BJ (cell line): ENCODE measurements at regions not wholly inside any gene's neighbourhood (a gene's known extent, or its start where the extent isn't known, plus 50 kb on each side); places are given as distances from the start of the nearest gene placed in this dataset.

Experiments
- CTCF ChIA-PET: fragments of 350-600 bp; formaldehyde crosslinking; extraction: SDS; loops from one replicate; lab custom pipeline; 2021; ENCODE audit warnings: antibody characterized with exemption, inconsistent platforms; lab: Yijun Ruan, JAX
- POLR2A ChIA-PET: fragments of 300-600 bp; sonication (Branson Sonifier 250); formaldehyde crosslinking; extraction: SDS; loops from one replicate; lab custom pipeline; 2021; ENCODE audit warnings: antibody characterized with exemption; lab: Charles Lee
- DNase-seq: peaks from one replicate; pipeline ENCODE4 v3.0.0-alpha.2; 2011; ENCODE audit warnings: low read depth
- H3K27me3 ChIP-seq: 2 replicates; pipeline ENCODE4 v1.6.0; 2011; ENCODE audit warnings: low read length; ENCODE audit not compliant: control insufficient read depth, insufficient read depth
- H3K36me3 ChIP-seq: 2 replicates; pipeline ENCODE4 v1.5.1; 2011; ENCODE audit warnings: low read length; ENCODE audit not compliant: control insufficient read depth, insufficient read depth
- H3K4me3 ChIP-seq: 2 replicates; pipeline ENCODE4 v1.5.1; 2011; ENCODE audit warnings: low read depth, mild to moderate bottlenecking, control low read depth, low read length
- CTCF ChIP-seq: IDR thresholded peaks from 2 replicates; pipeline ENCODE4 v1.5.1; 2011; ENCODE audit warnings: low read depth, mild to moderate bottlenecking, control low read depth, inconsistent platforms, low read length, moderate library complexity; ENCODE audit not compliant: insufficient read depth

GRCh38 chr21:38145104-38145503 is 111.7 kb upstream of the KCNJ15 start:
- POLR2A ChIA-PET: no interaction called here
- H3K4me3 ChIP-seq: no peak overlapping the region
- H3K36me3 ChIP-seq: no peaks in the 10 kb centered on the region
- no peak for TF ChIP-seq CTCF
- CTCF ChIA-PET: no interaction called here
- no peaks in the 10 kb centered on the region for H3K27me3 ChIP-seq
- DNase-seq: no peak

- no peak for DNase-seq
- TF ChIP-seq CTCF: no peak
Measured at GRCh38 chr21:38147391-38147790, 109.4 kb upstream of the KCNJ15 start.

GRCh38 chr21:38148046-38148445 is 108.7 kb upstream of the KCNJ15 start:
- no peak for DNase-seq
- H3K36me3 ChIP-seq: no peaks in the 10 kb centered on the region
- CTCF ChIA-PET: interaction anchor here (0.6 to 2.8 kb wide), 6 partner anchors 11 to 447 kb away, joined by 3 to 9 read pairs (median 3); no protein-coding TSS in a partner anchor
- POLR2A ChIA-PET: no interaction called here
- H3K27me3 ChIP-seq: no peaks in the 10 kb centered on the region; the same call in 1 of the 2 replicates
- no peak for TF ChIP-seq CTCF
- H3K4me3 ChIP-seq: no peak overlapping the region

More at GRCh38 chr21:38147391-38147790, 109.4 kb upstream of the KCNJ15 start:
- no peaks in the 10 kb centered on the region for H3K36me3 ChIP-seq
- ChIA-PET CTCF (interaction anchor here (1.4 to 2.8 kb wide), 3 partner anchors 11 to 472 kb away, joined by 3 to 7 read pairs (median 6); no protein-coding TSS in a partner anchor), POLR2A (no interaction called here)
- no peaks in the 10 kb centered on the region; the same call in 1 of the 2 replicates for H3K27me3 ChIP-seq
- no peak overlapping the region for H3K4me3 ChIP-seq

- H3K4me3 ChIP-seq: no peak overlapping the region
- POLR2A ChIA-PET: no interaction called here
- TF ChIP-seq CTCF: no peak
- no peak for DNase-seq
- no peaks in the 10 kb centered on the region; the same call in 1 of the 2 replicates for H3K27me3 ChIP-seq
- CTCF ChIA-PET: interaction anchor here (1.6 to 2.2 kb wide), 2 partner anchors 8 to 206 kb away, joined by 5 to 7 read pairs; no protein-coding TSS in a partner anchor
- no peaks in the 10 kb centered on the region for H3K36me3 ChIP-seq
Measured at GRCh38 chr21:38151021-38151645, 105.7 kb upstream of the KCNJ15 start.

- POLR2A ChIA-PET: no interaction called here
- CTCF ChIA-PET: interaction anchor here (0.6 to 17.0 kb wide), 5 partner anchors 14 to 951 kb away, joined by 3 to 263 read pairs (median 4); no protein-coding TSS in a partner anchor
Measured at GRCh38 chr21:38156200-38156599, 100.6 kb upstream of the KCNJ15 start.

More at GRCh38 chr21:38156200-38156599, 100.6 kb upstream of the KCNJ15 start:
- peak; percentile 59 for DNase-seq
- Histone ChIP-seq H3K27me3 (no peaks in the 10 kb centered on the region; the same call in 1 of the 2 replicates), H3K4me3 (no peak overlapping the region), H3K36me3 (no peaks in the 10 kb centered on the region)
- TF ChIP-seq CTCF: no peak
